ENCODE measurements at regions not wholly inside any gene's neighbourhood (a gene's known extent, or its start where the extent isn't known, plus 50 kb on each side); places are given as distances from the start of the nearest gene placed in this dataset.

DNA sequence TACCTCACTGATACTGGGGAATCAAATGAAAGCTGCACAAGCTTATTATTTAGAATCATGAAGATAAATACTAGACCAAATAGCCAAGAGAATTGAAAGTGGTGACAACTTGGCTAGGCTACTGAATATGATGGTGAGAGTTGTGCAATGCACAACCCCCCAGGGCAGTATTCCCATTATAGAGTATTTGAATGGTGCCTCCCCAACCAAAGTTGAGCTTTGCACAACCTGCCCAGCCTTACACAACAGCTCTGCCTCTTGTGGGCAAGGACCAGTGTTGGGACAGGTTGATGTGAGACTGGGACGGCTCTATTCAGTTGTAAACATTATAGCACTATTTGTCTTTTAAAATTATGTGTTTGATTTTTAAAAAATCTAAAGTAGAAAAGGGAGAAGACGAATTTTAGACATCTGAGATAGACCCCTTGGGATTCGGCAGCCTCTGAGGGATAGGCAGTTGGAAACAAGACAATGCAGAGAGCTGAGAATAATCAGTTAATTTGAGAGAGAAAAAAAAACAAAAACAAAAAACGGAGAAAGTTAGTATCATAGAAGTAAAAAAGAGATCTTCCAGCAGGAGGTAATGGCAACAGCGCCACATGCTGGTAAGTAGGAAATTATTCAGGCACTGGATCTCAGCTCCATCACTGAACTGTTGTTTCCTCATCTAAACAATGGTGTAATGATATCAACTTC lies 91.0 kb upstream of the KCNA3 start:
- ATAC-seq (peak; percentile 45; the same call in 1 of the 2 replicates), DNase-seq (peak; percentile 56)
- ChIA-PET POLR2A (ENCODE audit: unreplicated experiment) (no interaction called here), CTCF (interaction anchor here (0.6 to 1.3 kb wide), 6 partner anchors 29 to 1571 kb away, joined by 3 to 10 read pairs (median 4); no protein-coding TSS in a partner anchor)
- TF ChIP-seq EZH2 (IDR thresholded peaks at IDR 0.05; ENCODE audit: low read length, unreplicated experiment) (no peak), EZH2phosphoT487 (IDR thresholded peaks at IDR 0.05; ENCODE audit: borderline replicate concordance, low read length) (no peak)
- TF ChIP-seq, protein P1, sequence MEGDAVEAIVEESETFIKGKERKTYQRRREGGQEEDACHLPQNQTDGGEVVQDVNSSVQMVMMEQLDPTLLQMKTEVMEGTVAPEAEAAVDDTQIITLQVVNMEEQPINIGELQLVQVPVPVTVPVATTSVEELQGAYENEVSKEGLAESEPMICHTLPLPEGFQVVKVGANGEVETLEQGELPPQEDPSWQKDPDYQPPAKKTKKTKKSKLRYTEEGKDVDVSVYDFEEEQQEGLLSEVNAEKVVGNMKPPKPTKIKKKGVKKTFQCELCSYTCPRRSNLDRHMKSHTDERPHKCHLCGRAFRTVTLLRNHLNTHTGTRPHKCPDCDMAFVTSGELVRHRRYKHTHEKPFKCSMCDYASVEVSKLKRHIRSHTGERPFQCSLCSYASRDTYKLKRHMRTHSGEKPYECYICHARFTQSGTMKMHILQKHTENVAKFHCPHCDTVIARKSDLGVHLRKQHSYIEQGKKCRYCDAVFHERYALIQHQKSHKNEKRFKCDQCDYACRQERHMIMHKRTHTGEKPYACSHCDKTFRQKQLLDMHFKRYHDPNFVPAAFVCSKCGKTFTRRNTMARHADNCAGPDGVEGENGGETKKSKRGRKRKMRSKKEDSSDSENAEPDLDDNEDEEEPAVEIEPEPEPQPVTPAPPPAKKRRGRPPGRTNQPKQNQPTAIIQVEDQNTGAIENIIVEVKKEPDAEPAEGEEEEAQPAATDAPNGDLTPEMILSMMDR (conservative IDR thresholded peaks at IDR 0.05; ENCODE audit: low read depth, low read length), result peak; percentile 87
- H3K4me2 ChIP-seq (ENCODE audit: low read length), result no peak overlapping the region
- H3K4me3 ChIP-seq (ENCODE audit: low read length), result no peak overlapping the region
- BruUV-seq (replicated peaks), result no TSS peak
- peaks cover 26% of the 10 kb centered on the region for H3K27me3 ChIP-seq (ENCODE audit: low read length)
- no peak overlapping the region for H3K9ac ChIP-seq (ENCODE audit: low read length)
- H2AFZ ChIP-seq (ENCODE audit: low read length), result no peak overlapping the region
- intact Hi-C loops (cut with micrococcal nuclease), result loop anchor here (1.0 kb wide), 1 partner anchor 135 kb away; no protein-coding TSS in a partner anchor
- H3K79me2 ChIP-seq (ENCODE audit: low read length), result no peaks in the 10 kb centered on the region
- no peaks in the 10 kb centered on the region for H3F3A ChIP-seq (ENCODE audit: low read length, unreplicated experiment)
- no peaks in the 10 kb centered on the region for H3K36me3 ChIP-seq (ENCODE audit: low read depth, low read length)
- peaks cover 6% of the 10 kb centered on the region; the same call in 1 of the 2 replicates for H3K4me1 ChIP-seq (ENCODE audit: insufficient read depth, low read length)
- H4K20me1 ChIP-seq (ENCODE audit: low read length), result no peaks in the 10 kb centered on the region
- H3K27ac ChIP-seq (ENCODE audit: low read length), result no peak overlapping the region
- H3K9me2 ChIP-seq (replicated peaks; ENCODE audit: low read length), result no peaks in the 10 kb centered on the region
- H3K9me3 ChIP-seq (ENCODE audit: low read length), result no peaks in the 10 kb centered on the region

DNA sequence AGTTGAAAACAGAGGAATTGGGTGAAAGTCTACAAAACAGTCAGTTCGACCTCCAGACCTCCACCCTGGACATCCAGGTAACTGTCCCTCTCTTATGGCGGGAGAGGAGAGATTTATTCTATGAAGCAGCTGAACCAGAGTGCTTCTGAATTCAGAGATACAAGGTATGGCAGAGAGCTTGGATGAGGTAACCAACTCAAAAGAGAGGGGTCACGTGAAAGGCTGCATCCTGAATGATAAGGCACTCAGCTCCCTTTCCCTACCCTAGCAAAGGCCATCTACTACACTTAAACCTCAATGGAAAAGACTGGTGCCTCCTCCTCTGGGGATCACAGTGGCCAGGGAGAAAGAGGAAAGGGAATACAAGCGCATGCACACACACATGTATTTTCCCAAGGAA lies 88.4 kb upstream of the KCNA3 start:
- Histone ChIP-seq H3K79me2 (ENCODE audit: low read length) (no peaks in the 10 kb centered on the region), H3K9me2 (replicated peaks; ENCODE audit: low read length) (no peaks in the 10 kb centered on the region), H3K27me3 (ENCODE audit: low read length) (peaks cover 44% of the 10 kb centered on the region), H3F3A (ENCODE audit: low read length, unreplicated experiment) (no peaks in the 10 kb centered on the region), H3K27ac (ENCODE audit: low read length) (no peak overlapping the region), H3K4me1 (ENCODE audit: insufficient read depth, low read length) (no peaks in the 10 kb centered on the region), H3K4me2 (ENCODE audit: low read length) (no peak overlapping the region), H3K9me3 (ENCODE audit: low read length) (no peaks in the 10 kb centered on the region), H2AFZ (ENCODE audit: low read length) (no peak overlapping the region), H3K9ac (ENCODE audit: low read length) (no peak overlapping the region), H3K36me3 (ENCODE audit: low read depth, low read length) (no peaks in the 10 kb centered on the region), H4K20me1 (ENCODE audit: low read length) (no peaks in the 10 kb centered on the region), H3K4me3 (ENCODE audit: low read length) (no peak overlapping the region)
- CTCF ChIA-PET, result no interaction called here
- intact Hi-C loops (cut with micrococcal nuclease), result no loop called here
- DNase-seq (no peak), ATAC-seq (no peak)
- no TSS peak for BruUV-seq (replicated peaks)
- TF ChIP-seq, protein P1 (conservative IDR thresholded peaks at IDR 0.05; ENCODE audit: low read depth, low read length), result no peak
- no peak for TF ChIP-seq EZH2phosphoT487 (IDR thresholded peaks at IDR 0.05; ENCODE audit: borderline replicate concordance, low read length)
- no peak for TF ChIP-seq EZH2 (IDR thresholded peaks at IDR 0.05; ENCODE audit: low read length, unreplicated experiment)
- POLR2A ChIA-PET (ENCODE audit: unreplicated experiment), result no interaction called here

DNA sequence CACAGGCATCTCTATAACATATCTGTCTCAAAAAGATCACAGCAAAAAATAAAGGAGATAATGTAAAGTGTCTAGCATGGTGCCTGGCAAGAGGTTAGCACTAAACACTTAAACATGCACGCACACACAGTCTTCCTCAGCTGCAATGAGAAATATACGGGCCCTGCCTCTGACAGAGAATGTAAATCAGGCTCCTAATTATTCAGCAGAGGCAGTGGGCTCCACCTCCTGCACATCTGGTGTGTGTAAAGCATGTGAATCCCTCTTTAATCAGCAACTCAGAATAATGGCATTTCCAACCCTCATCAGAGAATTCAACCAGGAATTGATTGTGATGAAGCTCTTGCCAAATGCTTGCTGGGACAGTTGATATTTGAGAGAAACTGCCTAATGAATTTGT lies 85.6 kb upstream of the KCNA3 start:
- H3K27ac ChIP-seq (ENCODE audit: low read length), result no peak overlapping the region
- H3K79me2 ChIP-seq (ENCODE audit: low read length), result no peaks in the 10 kb centered on the region
- no peaks in the 10 kb centered on the region for H3K4me1 ChIP-seq (ENCODE audit: insufficient read depth, low read length)
- H3F3A ChIP-seq (ENCODE audit: low read length, unreplicated experiment), result no peaks in the 10 kb centered on the region
- H4K20me1 ChIP-seq (ENCODE audit: low read length), result no peaks in the 10 kb centered on the region
- H2AFZ ChIP-seq (ENCODE audit: low read length), result no peak overlapping the region
- H3K9ac ChIP-seq (ENCODE audit: low read length), result no peak overlapping the region
- DNase-seq (no peak), ATAC-seq (no peak)
- POLR2A ChIA-PET (ENCODE audit: unreplicated experiment), result no interaction called here
- H3K36me3 ChIP-seq (ENCODE audit: low read depth, low read length), result no peaks in the 10 kb centered on the region
- no peak overlapping the region for H3K4me3 ChIP-seq (ENCODE audit: low read length)
- H3K9me3 ChIP-seq (ENCODE audit: low read length), result no peaks in the 10 kb centered on the region
- intact Hi-C loops (cut with micrococcal nuclease), result no loop called here
- TF ChIP-seq EZH2 (IDR thresholded peaks at IDR 0.05; ENCODE audit: low read length, unreplicated experiment), result no peak
- TF ChIP-seq, protein P1 (conservative IDR thresholded peaks at IDR 0.05; ENCODE audit: low read depth, low read length), result no peak
- TF ChIP-seq EZH2phosphoT487 (IDR thresholded peaks at IDR 0.05; ENCODE audit: borderline replicate concordance, low read length), result no peak
- peaks cover 60% of the 10 kb centered on the region for H3K27me3 ChIP-seq (ENCODE audit: low read length)
- no peak overlapping the region for H3K4me2 ChIP-seq (ENCODE audit: low read length)
- H3K9me2 ChIP-seq (replicated peaks; ENCODE audit: low read length), result no peaks in the 10 kb centered on the region
- BruUV-seq (replicated peaks), result no TSS peak
- CTCF ChIA-PET, result no interaction called here
